AG04450 (cell line): ENCODE measurements at regions not wholly inside any gene's neighbourhood (a gene's known extent, or its start where the extent isn't known, plus 50 kb on each side); places are given as distances from the start of the nearest gene placed in this dataset.

Experiments used
- CTCF ChIA-PET: fragments of 300-600, 350-600 bp; formaldehyde crosslinking; extraction: SDS; loops from one replicate; lab custom pipeline; 2022; ENCODE audit warnings: antibody characterized with exemption, inconsistent platforms; lab: Charles Lee
- POLR2A ChIA-PET: fragments of 350-600 bp; formaldehyde crosslinking; extraction: SDS; loops from one replicate; lab custom pipeline; 2021; ENCODE audit warnings: antibody characterized with exemption, inconsistent platforms; lab: Yijun Ruan, JAX
- DNase-seq: peaks from one replicate; pipeline ENCODE4 v3.0.0-alpha.2; 2011; ENCODE audit warnings: low read depth, low spot score
- H3K27ac ChIP-seq: one replicate; pipeline ENCODE4 v1.5.1; 2012; ENCODE audit warnings: low read depth, low read length, control low read depth
- H3K27me3 ChIP-seq: one replicate; pipeline ENCODE4 v1.6.0; 2012; ENCODE audit warnings: low read length; ENCODE audit not compliant: control insufficient read depth, insufficient read depth
- H3K4me3 ChIP-seq: 2 replicates; pipeline ENCODE4 v1.5.1; 2011; ENCODE audit warnings: mild to moderate bottlenecking, low read depth, low read length, control low read depth
- H3K9me3 ChIP-seq: 2 replicates; pipeline ENCODE4 v1.5.1; 2012; ENCODE audit warnings: low read length; ENCODE audit not compliant: control insufficient read depth, insufficient read depth
- TF ChIP-seq, protein P1 (sequence below): IDR thresholded peaks from 2 replicates; pipeline ENCODE4 v1.5.1; 2011; ENCODE audit warnings: low read depth, low read length, control low read depth, inconsistent platforms

DNA sequence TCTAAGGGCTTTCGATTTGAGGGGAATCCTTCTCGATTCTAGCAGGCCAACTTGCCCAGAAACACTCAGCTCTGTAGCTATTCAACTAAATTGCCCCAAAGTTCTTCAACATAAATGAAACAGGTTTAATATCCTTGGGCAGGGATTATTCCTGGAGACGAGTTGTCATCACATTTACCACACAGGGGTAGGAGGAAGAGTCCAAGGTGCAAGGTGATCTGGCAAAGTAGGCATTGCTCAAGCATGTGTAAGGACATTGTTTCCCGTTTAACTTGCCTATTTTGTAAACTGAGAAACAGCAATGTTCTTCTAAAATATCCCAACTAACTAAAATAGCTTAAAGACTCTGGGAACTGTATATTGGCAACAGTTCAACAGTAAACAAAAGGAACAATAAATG is 814.3 kb downstream of the BCL11A start:
- Histone ChIP-seq H3K9me3 (no peaks in the 10 kb centered on the region), H3K27ac (no peak overlapping the region), H3K27me3 (no peaks in the 10 kb centered on the region), H3K4me3 (no peak overlapping the region)
- TF ChIP-seq, protein P1, sequence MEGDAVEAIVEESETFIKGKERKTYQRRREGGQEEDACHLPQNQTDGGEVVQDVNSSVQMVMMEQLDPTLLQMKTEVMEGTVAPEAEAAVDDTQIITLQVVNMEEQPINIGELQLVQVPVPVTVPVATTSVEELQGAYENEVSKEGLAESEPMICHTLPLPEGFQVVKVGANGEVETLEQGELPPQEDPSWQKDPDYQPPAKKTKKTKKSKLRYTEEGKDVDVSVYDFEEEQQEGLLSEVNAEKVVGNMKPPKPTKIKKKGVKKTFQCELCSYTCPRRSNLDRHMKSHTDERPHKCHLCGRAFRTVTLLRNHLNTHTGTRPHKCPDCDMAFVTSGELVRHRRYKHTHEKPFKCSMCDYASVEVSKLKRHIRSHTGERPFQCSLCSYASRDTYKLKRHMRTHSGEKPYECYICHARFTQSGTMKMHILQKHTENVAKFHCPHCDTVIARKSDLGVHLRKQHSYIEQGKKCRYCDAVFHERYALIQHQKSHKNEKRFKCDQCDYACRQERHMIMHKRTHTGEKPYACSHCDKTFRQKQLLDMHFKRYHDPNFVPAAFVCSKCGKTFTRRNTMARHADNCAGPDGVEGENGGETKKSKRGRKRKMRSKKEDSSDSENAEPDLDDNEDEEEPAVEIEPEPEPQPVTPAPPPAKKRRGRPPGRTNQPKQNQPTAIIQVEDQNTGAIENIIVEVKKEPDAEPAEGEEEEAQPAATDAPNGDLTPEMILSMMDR = no peak
- DNase-seq = no peak
- ChIA-PET POLR2A (no interaction called here), CTCF (no interaction called here)

- TF ChIP-seq, protein P1 = no peak
- Histone ChIP-seq H3K27me3 (no peaks in the 10 kb centered on the region), H3K9me3 (peaks cover 6% of the 10 kb centered on the region), H3K4me3 (no peak overlapping the region), H3K27ac (no peak overlapping the region)
- CTCF ChIA-PET = interaction anchor here (1.1 kb wide), 1 partner anchor 813 kb away, joined by 3 read pairs; no protein-coding TSS in a partner anchor
- no peak for DNase-seq
- POLR2A ChIA-PET = no interaction called here
These were observed 816.2 kb downstream of the BCL11A start for GRCh38 chr2:59737299-59737698.

DNA sequence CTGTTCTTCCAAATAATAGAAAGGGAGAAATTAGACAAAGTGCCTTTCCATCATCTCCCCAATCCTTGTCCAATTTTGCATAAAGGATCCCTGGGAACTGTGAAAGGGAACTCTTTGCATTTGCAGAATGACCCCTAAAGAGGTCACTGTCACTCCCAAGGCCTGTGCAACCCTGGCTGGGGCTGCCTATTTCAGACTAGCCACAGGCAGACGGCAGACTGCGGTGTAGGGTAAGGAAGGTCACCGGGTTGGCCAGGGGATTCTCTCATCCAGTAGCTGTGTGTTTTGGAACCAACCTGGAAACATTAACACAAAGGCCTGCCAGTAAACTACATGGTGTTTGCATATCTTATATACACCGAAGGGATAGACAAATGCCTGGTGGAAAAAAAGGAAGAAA is 818.7 kb downstream of the BCL11A start:
- Histone ChIP-seq H3K9me3 (peaks cover 6% of the 10 kb centered on the region), H3K4me3 (no peak overlapping the region), H3K27me3 (no peaks in the 10 kb centered on the region), H3K27ac (no peak overlapping the region)
- CTCF ChIA-PET = interaction anchor here (0.6 kb wide), 1 partner anchor 212 kb away, joined by 3 read pairs; no protein-coding TSS in a partner anchor
- POLR2A ChIA-PET = no interaction called here
- TF ChIP-seq, protein P1 = no peak
- no peak for DNase-seq

GRCh38 chr2:59733970-59734369 is 819.5 kb downstream of the BCL11A start:
- Histone ChIP-seq H3K27me3 (no peaks in the 10 kb centered on the region), H3K27ac (no peak overlapping the region), H3K9me3 (peaks cover 6% of the 10 kb centered on the region), H3K4me3 (no peak overlapping the region)
- ChIA-PET CTCF (no interaction called here), POLR2A (no interaction called here)
- DNase-seq = no peak
- TF ChIP-seq, protein P1 = no peak

DNA sequence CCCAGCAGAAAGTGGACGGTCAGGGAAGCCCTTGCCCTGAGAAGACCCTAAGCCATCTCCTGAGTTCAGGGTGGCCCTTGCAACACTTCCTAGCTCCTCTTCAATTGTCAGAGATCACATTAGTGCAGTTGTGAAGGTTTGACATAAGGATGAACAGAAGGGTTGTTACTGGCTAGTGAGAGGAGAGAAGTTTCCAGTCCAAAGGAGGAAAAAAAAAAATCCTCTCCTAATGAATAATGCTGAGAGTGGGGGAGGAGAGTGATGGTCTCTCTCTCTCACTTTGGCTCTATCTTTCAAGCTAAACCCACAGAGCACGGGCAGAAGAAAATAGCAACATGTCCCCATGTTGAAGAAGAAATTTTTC is 819.9 kb downstream of the BCL11A start:
- TF ChIP-seq, protein P1 = no peak
- POLR2A ChIA-PET = no interaction called here
- no peak overlapping the region for H3K4me3 ChIP-seq
- DNase-seq = no peak
- H3K27ac ChIP-seq = no peak overlapping the region
- CTCF ChIA-PET = no interaction called here
- H3K9me3 ChIP-seq = peaks cover 6% of the 10 kb centered on the region
- no peaks in the 10 kb centered on the region for H3K27me3 ChIP-seq
